ENCODE measurements at regions not wholly inside any gene's neighbourhood (a gene's known extent, or its start where the extent isn't known, plus 50 kb on each side); places are given as distances from the start of the nearest gene placed in this dataset.
A peak's percentile ranks its signal among the peaks of the same experiment; 100 is the strongest.

DNA sequence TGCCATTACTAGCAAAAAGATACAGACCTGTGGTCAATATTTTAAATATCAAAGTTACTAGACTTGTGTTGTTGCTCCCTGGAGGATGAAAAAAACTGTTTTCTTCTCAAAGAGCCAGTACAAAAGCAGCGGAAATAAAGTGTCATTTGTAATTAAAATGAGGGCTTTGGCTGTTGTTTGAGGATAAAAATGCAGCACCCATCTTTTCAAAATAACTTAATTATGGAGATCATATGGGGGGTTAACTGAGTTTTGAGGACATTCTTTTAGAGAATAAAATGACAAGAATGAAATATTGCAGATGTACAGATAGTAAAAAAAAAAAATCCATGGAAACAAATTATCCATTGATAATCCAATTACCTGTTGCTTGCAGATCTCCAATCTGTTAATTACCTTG, 1484.4 kb downstream of the LRRC4C start:
- Histone ChIP-seq H3K36me3 (replicated peaks; ENCODE audit: low read depth, low read length) (no peaks in the 10 kb centered on the region), H2AFZ (ENCODE audit: low read depth, low read length) (0 out of 2 replicates have a peak overlapping the region, but pooled peaks have one; percentile 8), H3K9me3 (ENCODE audit: insufficient read depth, low read length) (no peaks in the 10 kb centered on the region), H3K4me3 (ENCODE audit: low read length) (no peak overlapping the region), H3K9ac (ENCODE audit: low read length) (no peak overlapping the region), H3K4me1 (ENCODE audit: low read length) (no peaks in the 10 kb centered on the region), H3K4me2 (ENCODE audit: low read length) (no peak overlapping the region), H4K20me1 (ENCODE audit: insufficient read depth, low read length) (no peaks in the 10 kb centered on the region), H3K79me2 (ENCODE audit: low read length) (no peaks in the 10 kb centered on the region), H3K27me3 (ENCODE audit: low read depth, low read length) (no peaks in the 10 kb centered on the region), H3K27ac (ENCODE audit: low read length) (no peak overlapping the region)
- no peak for TF ChIP-seq EZH2phosphoT487 (IDR thresholded peaks at IDR 0.05; ENCODE audit: low read depth)
- TF ChIP-seq, protein P1, sequence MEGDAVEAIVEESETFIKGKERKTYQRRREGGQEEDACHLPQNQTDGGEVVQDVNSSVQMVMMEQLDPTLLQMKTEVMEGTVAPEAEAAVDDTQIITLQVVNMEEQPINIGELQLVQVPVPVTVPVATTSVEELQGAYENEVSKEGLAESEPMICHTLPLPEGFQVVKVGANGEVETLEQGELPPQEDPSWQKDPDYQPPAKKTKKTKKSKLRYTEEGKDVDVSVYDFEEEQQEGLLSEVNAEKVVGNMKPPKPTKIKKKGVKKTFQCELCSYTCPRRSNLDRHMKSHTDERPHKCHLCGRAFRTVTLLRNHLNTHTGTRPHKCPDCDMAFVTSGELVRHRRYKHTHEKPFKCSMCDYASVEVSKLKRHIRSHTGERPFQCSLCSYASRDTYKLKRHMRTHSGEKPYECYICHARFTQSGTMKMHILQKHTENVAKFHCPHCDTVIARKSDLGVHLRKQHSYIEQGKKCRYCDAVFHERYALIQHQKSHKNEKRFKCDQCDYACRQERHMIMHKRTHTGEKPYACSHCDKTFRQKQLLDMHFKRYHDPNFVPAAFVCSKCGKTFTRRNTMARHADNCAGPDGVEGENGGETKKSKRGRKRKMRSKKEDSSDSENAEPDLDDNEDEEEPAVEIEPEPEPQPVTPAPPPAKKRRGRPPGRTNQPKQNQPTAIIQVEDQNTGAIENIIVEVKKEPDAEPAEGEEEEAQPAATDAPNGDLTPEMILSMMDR (IDR thresholded peaks at IDR 0.05; ENCODE audit: low read depth, low read length), result no peak

DNA sequence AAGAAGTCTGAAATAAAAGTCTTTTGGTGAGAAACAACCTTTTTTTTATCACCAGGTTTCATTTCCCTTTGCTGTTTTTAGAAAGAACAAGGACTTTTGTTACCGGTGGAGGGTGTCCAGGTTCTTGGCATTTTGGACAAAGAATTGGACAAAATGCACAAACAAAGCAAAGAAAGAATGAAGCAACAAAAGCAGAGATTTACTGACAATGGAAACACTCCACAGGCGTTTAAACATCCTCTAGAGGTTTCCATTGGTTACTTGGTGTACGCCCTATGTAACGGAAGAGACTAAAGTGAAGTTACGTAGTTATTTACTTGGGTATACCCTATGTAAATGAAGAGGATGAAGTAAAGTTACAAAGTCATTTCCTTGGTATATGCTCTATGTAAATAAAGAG, 1487.0 kb downstream of the LRRC4C start:
- no peak overlapping the region for H3K27ac ChIP-seq (ENCODE audit: low read length)
- no peaks in the 10 kb centered on the region for H3K9me3 ChIP-seq (ENCODE audit: insufficient read depth, low read length)
- H3K36me3 ChIP-seq (replicated peaks; ENCODE audit: low read depth, low read length), result no peaks in the 10 kb centered on the region
- no peaks in the 10 kb centered on the region for H4K20me1 ChIP-seq (ENCODE audit: insufficient read depth, low read length)
- no peaks in the 10 kb centered on the region for H3K27me3 ChIP-seq (ENCODE audit: low read depth, low read length)
- no peak overlapping the region for H3K4me2 ChIP-seq (ENCODE audit: low read length)
- TF ChIP-seq EZH2phosphoT487 (IDR thresholded peaks at IDR 0.05; ENCODE audit: low read depth), result no peak
- TF ChIP-seq, protein P1 (IDR thresholded peaks at IDR 0.05; ENCODE audit: low read depth, low read length), result no peak
- no peak overlapping the region for H3K9ac ChIP-seq (ENCODE audit: low read length)
- H2AFZ ChIP-seq (ENCODE audit: low read depth, low read length), result no peak overlapping the region
- H3K79me2 ChIP-seq (ENCODE audit: low read length), result no peaks in the 10 kb centered on the region
- H3K4me1 ChIP-seq (ENCODE audit: low read length), result no peaks in the 10 kb centered on the region
- no peak overlapping the region for H3K4me3 ChIP-seq (ENCODE audit: low read length)

DNA sequence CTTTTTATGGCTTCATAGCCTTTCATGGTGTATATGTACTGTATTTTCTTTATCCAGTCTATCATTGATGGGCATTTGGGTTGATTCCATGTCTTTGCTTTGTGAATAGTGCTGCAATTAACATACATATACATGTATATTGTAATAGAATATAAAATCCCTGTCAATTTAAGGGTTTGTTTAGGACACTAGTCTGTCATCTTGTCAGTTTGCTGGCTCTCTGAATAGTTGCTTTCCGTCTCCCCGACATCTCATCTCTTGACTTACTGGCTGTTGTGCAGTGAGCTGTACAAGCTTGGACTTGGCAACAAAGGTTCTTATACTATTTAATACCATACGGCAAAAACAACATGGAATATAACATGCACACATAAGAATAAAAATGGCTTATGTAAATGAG, 1487.5 kb downstream of the LRRC4C start:
- H3K9me3 ChIP-seq (ENCODE audit: insufficient read depth, low read length), result no peaks in the 10 kb centered on the region
- H3K4me2 ChIP-seq (ENCODE audit: low read length), result no peak overlapping the region
- H3K4me1 ChIP-seq (ENCODE audit: low read length), result no peaks in the 10 kb centered on the region
- no peak overlapping the region for H3K9ac ChIP-seq (ENCODE audit: low read length)
- H3K27me3 ChIP-seq (ENCODE audit: low read depth, low read length), result no peaks in the 10 kb centered on the region
- H3K36me3 ChIP-seq (replicated peaks; ENCODE audit: low read depth, low read length), result no peaks in the 10 kb centered on the region
- H3K79me2 ChIP-seq (ENCODE audit: low read length), result no peaks in the 10 kb centered on the region
- H3K4me3 ChIP-seq (ENCODE audit: low read length), result no peak overlapping the region
- H4K20me1 ChIP-seq (ENCODE audit: insufficient read depth, low read length), result no peaks in the 10 kb centered on the region
- TF ChIP-seq, protein P1 (IDR thresholded peaks at IDR 0.05; ENCODE audit: low read depth, low read length), result no peak
- TF ChIP-seq EZH2phosphoT487 (IDR thresholded peaks at IDR 0.05; ENCODE audit: low read depth), result no peak
- no peak overlapping the region for H2AFZ ChIP-seq (ENCODE audit: low read depth, low read length)
- H3K27ac ChIP-seq (ENCODE audit: low read length), result no peak overlapping the region

DNA sequence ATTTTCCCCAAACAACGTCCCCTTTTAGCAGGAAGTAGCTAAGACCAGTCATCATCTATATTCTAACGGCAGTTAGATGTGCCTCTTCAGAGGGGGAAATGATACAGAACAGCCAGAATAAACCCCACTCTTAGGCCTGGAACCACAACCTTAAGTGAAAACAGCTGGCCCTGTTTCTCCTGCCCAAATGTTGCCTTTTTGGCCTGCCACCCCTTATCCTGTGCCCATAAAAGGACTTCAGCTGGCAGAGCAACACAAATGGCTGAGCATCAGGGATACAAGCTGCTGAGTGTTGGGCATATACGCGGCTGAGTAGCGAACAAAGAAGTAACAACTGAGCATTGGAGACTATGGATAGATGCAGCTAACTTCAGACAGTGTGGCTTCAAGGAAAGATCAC, 1491.4 kb downstream of the LRRC4C start:
- Histone ChIP-seq H3K4me3 (ENCODE audit: low read length) (no peak overlapping the region), H3K36me3 (replicated peaks; ENCODE audit: low read depth, low read length) (no peaks in the 10 kb centered on the region), H3K27me3 (ENCODE audit: low read depth, low read length) (no peaks in the 10 kb centered on the region), H2AFZ (ENCODE audit: low read depth, low read length) (no peak overlapping the region), H3K27ac (ENCODE audit: low read length) (no peak overlapping the region), H3K9me3 (ENCODE audit: insufficient read depth, low read length) (no peaks in the 10 kb centered on the region), H3K4me2 (ENCODE audit: low read length) (no peak overlapping the region), H3K79me2 (ENCODE audit: low read length) (no peaks in the 10 kb centered on the region), H3K4me1 (ENCODE audit: low read length) (no peaks in the 10 kb centered on the region), H3K9ac (ENCODE audit: low read length) (no peak overlapping the region), H4K20me1 (ENCODE audit: insufficient read depth, low read length) (no peaks in the 10 kb centered on the region)
- TF ChIP-seq, protein P1 (IDR thresholded peaks at IDR 0.05; ENCODE audit: low read depth, low read length), result no peak
- TF ChIP-seq EZH2phosphoT487 (IDR thresholded peaks at IDR 0.05; ENCODE audit: low read depth), result no peak
